Cardiac septum (tissue), 1 donor: ENCODE measurements at regions not wholly inside any gene's neighbourhood (a gene's known extent, or its start where the extent isn't known, plus 50 kb on each side); places are given as distances from the start of the nearest gene placed in this dataset.
"Not testable (repeated sequence)": the region's sequence is repeated elsewhere in the genome, so short reads cannot be mapped to it uniquely, and the experiment has no call there.

Source experiments
- DNase-seq: peaks from one replicate; pipeline ENCODE4 v3.0.0-alpha.2; 2020; ENCODE audit warnings: low spot score
- intact Hi-C: fragments of 100-400 bp; cut with DNase I; formaldehyde crosslinking; loops from one replicate; pipeline ENCODE4 v1.14.0; 2022
- donor health status: DM: no; HTN: no; CAD: no.

- DNase-seq, result no peak
- intact Hi-C loops, result no loop called here
Measured at GRCh38 chr2:224133387-224133786, 94.3 kb upstream of the SERPINE2 start.

- DNase-seq, result no peak
- intact Hi-C loops, result no loop called here
Measured at GRCh38 chr2:224127871-224128501, 88.9 kb upstream of the SERPINE2 start.

- intact Hi-C loops, result no loop called here
- DNase-seq, result no peak
Measured at GRCh38 chr2:224126440-224126839, 87.4 kb upstream of the SERPINE2 start.

- intact Hi-C loops, result no loop called here
- no peak for DNase-seq
Measured at GRCh38 chr2:224126003-224126402, 86.9 kb upstream of the SERPINE2 start.

GRCh38 chr2:224122542-224122941 is 83.5 kb upstream of the SERPINE2 start:
- intact Hi-C loops, result no loop called here
- no peak for DNase-seq

GRCh38 chr2:224121406-224122067 is 82.5 kb upstream of the SERPINE2 start:
- intact Hi-C loops, result no loop called here
- no peak for DNase-seq

- no peak for DNase-seq
- intact Hi-C loops, result no loop called here
Measured at GRCh38 chr2:224120986-224121385, 81.9 kb upstream of the SERPINE2 start.

GRCh38 chr2:224119846-224120245 is 80.8 kb upstream of the SERPINE2 start:
- intact Hi-C loops, DNase-seq: not testable (repeated sequence)

GRCh38 chr2:224114428-224114827 is 75.3 kb upstream of the SERPINE2 start:
- intact Hi-C loops, result no loop called here
- DNase-seq, result no peak

GRCh38 chr2:224113930-224114329 is 74.8 kb upstream of the SERPINE2 start:
- DNase-seq, intact Hi-C loops: not testable (repeated sequence)

- DNase-seq, result no peak
- intact Hi-C loops, result no loop called here
Measured at GRCh38 chr2:224111576-224111975, 72.5 kb upstream of the SERPINE2 start.

GRCh38 chr2:224110811-224111210 is 71.7 kb upstream of the SERPINE2 start:
- DNase-seq, result no peak
- intact Hi-C loops, result no loop called here

- intact Hi-C loops, result no loop called here
Measured at GRCh38 chr2:224109751-224110150, 70.7 kb upstream of the SERPINE2 start.

GRCh38 chr2:224106794-224107193 is 67.7 kb upstream of the SERPINE2 start:
- no peak for DNase-seq
- intact Hi-C loops, result no loop called here

More at GRCh38 chr2:224109751-224110150, 70.7 kb upstream of the SERPINE2 start:
- DNase-seq, result no peak

GRCh38 chr2:224104668-224105386 is 65.7 kb upstream of the SERPINE2 start:
- intact Hi-C loops, result loop anchor here (5.0 kb wide), 1 partner anchor 42 kb away; no protein-coding TSS in a partner anchor
- no peak for DNase-seq

- intact Hi-C loops, result loop anchor here (5.0 kb wide), 1 partner anchor 44 kb away; no protein-coding TSS in a partner anchor
Measured at GRCh38 chr2:224103651-224104050, 64.6 kb upstream of the SERPINE2 start.

GRCh38 chr2:224102991-224103390 is 63.9 kb upstream of the SERPINE2 start:
- no peak for DNase-seq
- intact Hi-C loops, result loop anchor here (5.0 kb wide), 1 partner anchor 44 kb away; no protein-coding TSS in a partner anchor

More at GRCh38 chr2:224103651-224104050, 64.6 kb upstream of the SERPINE2 start:
- DNase-seq, result no peak

GRCh38 chr2:224101820-224102630 is 62.9 kb upstream of the SERPINE2 start:
- intact Hi-C loops, result loop anchor here (5.0 kb wide), 1 partner anchor 45 kb away; no protein-coding TSS in a partner anchor
- DNase-seq, result no peak

GRCh38 chr2:224099861-224100643 is 61.0 kb upstream of the SERPINE2 start:
- intact Hi-C loops, result loop anchor here (5.0 kb wide), 1 partner anchor 47 kb away; no protein-coding TSS in a partner anchor
- DNase-seq, result no peak
